ENCODE measurements at regions not wholly inside any gene's neighbourhood (a gene's known extent, or its start where the extent isn't known, plus 50 kb on each side); places are given as distances from the start of the nearest gene placed in this dataset.

- DNase-seq (no peak), ATAC-seq (no peak)
- intact Hi-C loops (cut with DNase I) = no loop called here
Observed at GRCh38 chr1:10892138-10893065, 96.0 kb upstream of the CASZ1 start.

GRCh38 chr1:10895621-10896020 is 99.2 kb upstream of the CASZ1 start:
- DNase-seq (no peak), ATAC-seq (no peak)
- peaks cover 0 to 5% of the 10 kb centered on the region in 2 donors for H3K27me3 ChIP-seq
- no peaks in the 10 kb centered on the region for H3K4me1 ChIP-seq
- TF ChIP-seq CTCF (IDR thresholded peaks at IDR 0.05) (no peak), POLR2A (IDR thresholded peaks at IDR 0.05) (no peak)
- 74 to 80% methylated on average over 7 of the region's 7 CpGs for WGBS, 2 donors
- intact Hi-C loops (cut with DNase I) = no loop called here
- no peak overlapping the region for H3K4me3 ChIP-seq
- no peaks in the 10 kb centered on the region for H3K36me3 ChIP-seq (replicated peaks in 1 of 2; ENCODE audit: insufficient read depth in 1 of 2, low read depth in 2 of 2)
- H3K27ac ChIP-seq = no peak overlapping the region
- H3K9me3 ChIP-seq = no peaks in the 10 kb centered on the region

More at GRCh38 chr1:10892138-10893065, 96.0 kb upstream of the CASZ1 start:
- Histone ChIP-seq H3K27ac (no peak overlapping the region), H3K4me3 (no peak overlapping the region), H3K27me3 (no peaks in the 10 kb centered on the region), H3K4me1 (no peaks in the 10 kb centered on the region), H3K36me3 (replicated peaks in 1 of 2; ENCODE audit: insufficient read depth in 1 of 2, low read depth in 2 of 2) (no peaks in the 10 kb centered on the region), H3K9me3 (no peaks in the 10 kb centered on the region)
- TF ChIP-seq CTCF (IDR thresholded peaks at IDR 0.05) = no peak
- TF ChIP-seq POLR2A (IDR thresholded peaks at IDR 0.05) = no peak
- WGBS, 2 donors = 87 to 90% methylated on average over 5 of the region's 5 CpGs

GRCh38 chr1:10896673-10897072 is 100.2 kb upstream of the CASZ1 start:
- WGBS, 2 donors = 78 to 81% methylated on average over 4 to 5 of the region's 5 CpGs
- intact Hi-C loops (cut with DNase I) = no loop called here
- H3K9me3 ChIP-seq = no peaks in the 10 kb centered on the region
- no peak for DNase-seq
- H3K36me3 ChIP-seq (replicated peaks in 1 of 2; ENCODE audit: insufficient read depth in 1 of 2, low read depth in 2 of 2) = no peaks in the 10 kb centered on the region
- TF ChIP-seq CTCF (IDR thresholded peaks at IDR 0.05) = no peak
- TF ChIP-seq POLR2A (IDR thresholded peaks at IDR 0.05) = no peak
- H3K27me3 ChIP-seq = peaks cover 0 to 5% of the 10 kb centered on the region in 2 donors
- H3K4me3 ChIP-seq = no peak overlapping the region
- H3K27ac ChIP-seq = no peak overlapping the region
- no peaks in the 10 kb centered on the region for H3K4me1 ChIP-seq
- no peak for ATAC-seq

GRCh38 chr1:10897321-10897980 is 101.0 kb upstream of the CASZ1 start:
- WGBS, 2 donors = 76 to 85% methylated on average over 11 to 13 of the region's 13 CpGs
- Histone ChIP-seq H3K4me1 (no peaks in the 10 kb centered on the region), H3K4me3 (no peak overlapping the region), H3K36me3 (replicated peaks in 1 of 2; ENCODE audit: insufficient read depth in 1 of 2, low read depth in 2 of 2) (no peaks in the 10 kb centered on the region), H3K27me3 (peaks cover 0 to 5% of the 10 kb centered on the region in 2 donors), H3K27ac (no peak overlapping the region), H3K9me3 (no peaks in the 10 kb centered on the region)
- TF ChIP-seq CTCF (IDR thresholded peaks at IDR 0.05) = no peak
- no peak for TF ChIP-seq POLR2A (IDR thresholded peaks at IDR 0.05)
- no peak for ATAC-seq
- DNase-seq = no peak
- intact Hi-C loops (cut with DNase I) = no loop called here

All from body of pancreas (tissue), 4 donors.